Astrocyte of the spinal cord (primary cell): ENCODE measurements at regions not wholly inside any gene's neighbourhood (a gene's known extent, or its start where the extent isn't known, plus 50 kb on each side); places are given as distances from the start of the nearest gene placed in this dataset.
A peak's percentile ranks its signal among the peaks of the same experiment; 100 is the strongest.

Experiments used
- DNase-seq: peaks from one replicate; pipeline ENCODE4 v3.0.0; 2011; ENCODE audit warnings: low read depth, low spot score
- H3K4me3 ChIP-seq: 2 replicates; pipeline ENCODE4 v1.5.1; 2011; ENCODE audit warnings: low read depth, mild to moderate bottlenecking, low read length, moderate library complexity
- in situ Hi-C: cut with HindIII; loops from 2 replicates; pipeline ENCODE4 v1.10.0; 2017; ENCODE audit warnings: low sequenced_read_pairs
- TF ChIP-seq, protein P1 (sequence below): IDR thresholded peaks from 2 replicates; pipeline ENCODE4 v1.5.1; 2012; ENCODE audit warnings: low read depth, mild to moderate bottlenecking, low read length, inconsistent platforms

DNA sequence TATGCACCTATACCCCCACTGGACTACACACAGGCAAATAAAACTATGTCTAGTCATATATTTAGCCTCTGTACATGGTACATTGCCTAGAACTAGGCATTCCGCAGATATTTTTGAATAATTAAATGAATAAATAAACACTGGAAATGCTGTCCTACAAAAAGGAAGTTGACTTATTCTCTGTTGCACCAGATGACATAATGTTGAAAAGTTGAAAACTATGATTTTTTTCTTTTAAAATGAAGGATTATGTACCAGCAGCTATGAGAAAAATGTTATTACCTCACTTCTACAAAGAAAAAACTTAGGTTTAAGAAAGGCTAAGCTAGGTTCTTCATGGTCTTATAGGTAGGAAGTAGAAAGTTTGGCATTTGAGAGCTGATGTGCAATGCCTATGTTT is 856.6 kb downstream of the METTL15 start:
- TF ChIP-seq, protein P1, sequence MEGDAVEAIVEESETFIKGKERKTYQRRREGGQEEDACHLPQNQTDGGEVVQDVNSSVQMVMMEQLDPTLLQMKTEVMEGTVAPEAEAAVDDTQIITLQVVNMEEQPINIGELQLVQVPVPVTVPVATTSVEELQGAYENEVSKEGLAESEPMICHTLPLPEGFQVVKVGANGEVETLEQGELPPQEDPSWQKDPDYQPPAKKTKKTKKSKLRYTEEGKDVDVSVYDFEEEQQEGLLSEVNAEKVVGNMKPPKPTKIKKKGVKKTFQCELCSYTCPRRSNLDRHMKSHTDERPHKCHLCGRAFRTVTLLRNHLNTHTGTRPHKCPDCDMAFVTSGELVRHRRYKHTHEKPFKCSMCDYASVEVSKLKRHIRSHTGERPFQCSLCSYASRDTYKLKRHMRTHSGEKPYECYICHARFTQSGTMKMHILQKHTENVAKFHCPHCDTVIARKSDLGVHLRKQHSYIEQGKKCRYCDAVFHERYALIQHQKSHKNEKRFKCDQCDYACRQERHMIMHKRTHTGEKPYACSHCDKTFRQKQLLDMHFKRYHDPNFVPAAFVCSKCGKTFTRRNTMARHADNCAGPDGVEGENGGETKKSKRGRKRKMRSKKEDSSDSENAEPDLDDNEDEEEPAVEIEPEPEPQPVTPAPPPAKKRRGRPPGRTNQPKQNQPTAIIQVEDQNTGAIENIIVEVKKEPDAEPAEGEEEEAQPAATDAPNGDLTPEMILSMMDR: no peak
- no peak overlapping the region for H3K4me3 ChIP-seq
- DNase-seq: peak; percentile 34
- in situ Hi-C loops: no loop called here

DNA sequence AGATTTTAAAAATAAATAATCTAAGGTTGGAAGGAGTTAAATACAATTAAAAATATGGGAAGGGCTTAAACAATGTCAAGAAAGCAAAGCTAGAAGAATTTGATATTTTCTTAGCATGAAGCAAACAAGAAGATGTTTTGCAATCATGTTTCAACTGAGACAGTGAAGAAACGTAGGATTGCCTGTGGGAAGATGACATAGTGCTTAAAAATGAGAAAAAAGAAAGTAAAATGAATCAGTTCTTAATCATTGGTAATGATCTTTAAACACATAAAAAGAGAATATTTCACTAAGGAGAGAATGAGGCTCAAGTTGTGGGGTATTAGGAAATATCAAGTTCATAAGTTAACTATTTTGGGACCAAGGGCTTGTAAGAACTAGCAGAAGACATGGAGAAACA is 855.0 kb downstream of the METTL15 start:
- in situ Hi-C loops: no loop called here
- H3K4me3 ChIP-seq: no peak overlapping the region
- peak; percentile 22 for DNase-seq
- TF ChIP-seq, protein P1: no peak

DNA sequence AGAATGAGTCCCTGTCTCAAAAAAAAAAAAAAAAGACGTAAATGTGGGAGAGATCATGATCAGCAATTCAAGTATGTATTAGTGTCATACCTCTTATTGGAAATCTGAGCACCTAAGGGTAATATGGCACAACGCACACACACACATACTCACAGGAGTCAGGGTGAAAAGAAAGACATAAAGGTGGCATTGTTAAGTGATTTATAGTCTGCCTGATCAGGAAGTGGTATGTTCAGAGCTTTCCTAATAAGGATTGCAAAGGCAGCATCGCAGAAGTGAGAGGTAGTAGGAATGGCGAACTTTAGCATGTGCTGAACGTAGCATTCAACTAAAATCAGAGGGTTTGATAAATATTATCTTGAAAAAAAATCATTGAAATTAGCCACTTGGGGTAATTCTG is 854.3 kb downstream of the METTL15 start:
- TF ChIP-seq, protein P1: no peak
- in situ Hi-C loops: no loop called here
- no peak for DNase-seq
- no peak overlapping the region for H3K4me3 ChIP-seq

DNA sequence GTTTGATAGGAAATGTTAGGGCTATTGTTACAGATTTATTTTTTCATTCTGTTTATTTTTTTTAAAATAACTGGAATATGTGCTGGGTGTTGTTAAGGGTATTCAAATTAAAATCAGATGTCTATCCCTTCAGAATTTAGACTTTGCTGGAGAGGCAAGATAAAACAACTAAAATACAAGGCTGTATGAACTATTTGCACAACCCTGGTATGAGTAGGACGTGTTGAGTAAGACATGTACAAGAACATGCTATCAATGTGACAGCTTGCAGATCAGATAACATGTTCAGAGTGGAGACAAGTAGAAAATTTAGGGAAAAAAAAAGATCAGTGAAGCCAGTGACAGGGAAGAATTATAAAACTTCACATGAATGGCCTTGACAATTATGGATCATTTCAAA is 853.5 kb downstream of the METTL15 start:
- TF ChIP-seq, protein P1: no peak
- no peak overlapping the region for H3K4me3 ChIP-seq
- no peak for DNase-seq
- in situ Hi-C loops: no loop called here

DNA sequence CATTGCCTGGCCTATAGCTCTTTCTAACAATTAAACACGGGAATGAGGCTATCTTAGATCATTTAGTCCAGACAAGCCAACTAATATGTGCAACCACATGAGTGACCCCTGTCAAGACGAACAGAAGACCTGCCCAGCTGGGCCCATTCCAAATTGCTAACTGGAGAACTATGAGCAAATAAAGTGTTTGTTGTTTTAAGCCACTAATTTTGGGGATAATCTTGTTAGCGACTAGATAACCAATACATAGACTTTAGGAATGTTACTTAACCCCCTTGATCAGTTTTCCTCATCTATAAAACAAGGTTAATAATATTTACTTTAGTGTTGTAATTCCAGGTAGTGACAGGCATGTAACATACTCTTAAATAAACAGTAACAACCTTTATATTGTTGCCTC is 848.3 kb downstream of the METTL15 start:
- TF ChIP-seq, protein P1: no peak
- in situ Hi-C loops: no loop called here
- H3K4me3 ChIP-seq: no peak overlapping the region

DNA sequence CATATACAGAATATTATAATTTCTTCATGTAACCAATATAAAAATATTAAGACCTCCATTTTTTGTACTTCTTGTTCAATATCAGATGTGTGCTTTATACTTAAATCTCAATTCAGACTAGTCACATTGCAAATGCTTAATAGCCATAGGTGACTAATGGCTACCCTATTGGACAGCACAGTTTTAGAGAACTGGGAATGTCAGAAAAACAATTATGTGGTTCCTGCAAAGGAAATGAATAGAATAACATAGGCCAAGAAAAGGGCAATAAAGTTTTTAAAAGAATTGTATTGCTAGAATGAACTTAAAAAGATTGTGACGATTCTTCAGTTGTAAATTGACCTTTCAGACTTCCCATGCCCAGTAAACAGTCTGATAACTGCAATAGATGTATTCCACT is 843.0 kb downstream of the METTL15 start:
- in situ Hi-C loops: no loop called here
- DNase-seq: peak; percentile 29
- no peak overlapping the region for H3K4me3 ChIP-seq
- TF ChIP-seq, protein P1: no peak

More for the DNA sequence above, 848.3 kb downstream of the METTL15 start:
- no peak for DNase-seq

DNA sequence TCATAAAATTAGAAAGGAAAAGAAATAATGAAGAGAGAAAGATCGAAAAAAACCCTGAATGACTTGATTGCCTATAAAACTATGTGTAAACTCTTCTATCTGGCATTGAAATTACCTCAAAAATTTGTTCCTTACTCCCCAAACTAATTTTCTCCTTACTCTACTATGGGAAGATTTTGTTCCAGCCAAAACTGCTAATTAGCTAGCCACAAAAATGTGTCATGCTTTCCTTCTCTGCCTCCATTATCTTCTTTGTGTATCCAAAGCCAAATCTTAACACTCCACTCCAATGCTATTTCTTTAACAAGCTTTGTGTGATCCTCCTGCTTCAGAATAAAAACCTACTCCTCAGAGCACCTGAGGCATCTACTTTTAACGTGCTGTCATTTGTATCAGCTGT is 831.2 kb downstream of the METTL15 start:
- TF ChIP-seq, protein P1: no peak
- H3K4me3 ChIP-seq: no peak overlapping the region
- DNase-seq: no peak
- in situ Hi-C loops: no loop called here
